Motor neuron (in vitro differentiated cells): ENCODE measurements at regions not wholly inside any gene's neighbourhood (a gene's known extent, or its start where the extent isn't known, plus 50 kb on each side); places are given as distances from the start of the nearest gene placed in this dataset.

Experiments
- ATAC-seq, 8 experiments: fragments of 200-7000 bp; cut with Tn5 transposase; replicated peaks in 6 of 8; 2 replicates each; pipeline ENCODE4 v1.8.0; 2021; ENCODE audit warnings: mild to moderate bottlenecking in 8 of 8, moderate library complexity in 8 of 8
- H3K27ac ChIP-seq, 2 donors: fragments of 250-450 bp; sonication (Bioruptor Pico); 2 replicates each; pipeline ENCODE4 v1.9.0; 2021; ENCODE audit warnings: antibody characterized with exemption in 2 of 2, mild to moderate bottlenecking in 2 of 2, moderate library complexity in 1 of 2
- H3K4me1 ChIP-seq, 2 donors: fragments of 250-450 bp; sonication (Bioruptor Pico); replicated peaks in 1 of 2; 2 replicates each; pipeline ENCODE4 v1.6.1; 2021; ENCODE audit warnings: antibody characterized with exemption in 2 of 2, mild to moderate bottlenecking in 2 of 2, moderate library complexity in 1 of 2
- H3K4me3 ChIP-seq, 5 donors: fragments of 250-450 bp; sonication (Bioruptor Pico); 2 replicates each; pipeline ENCODE4 v1.9.0; 2021; ENCODE audit warnings: antibody characterized with exemption in 5 of 5, mild to moderate bottlenecking in 5 of 5, moderate library complexity in 4 of 5
- WGBS, 10 experiments: fragments of 450-650 bp; shearing (Covaris generic); methylation state at CpG; one replicate each; pipeline ENCODE4 v1.0.0; 2022; 5-methylcytosine and 5-hydroxymethylcytosine counted together
- in situ Hi-C, 9 experiments: fragments of 400-800 bp; cut with MboI; loops; one replicate each; pipeline ENCODE4 v1.15.0; 2021; ENCODE audit warnings: low sequenced_read_pairs in 9 of 9, low pct_unique_long_range_greater_than_20kb in 2 of 9; ENCODE audit not compliant: unreplicated experiment in 9 of 9

DNA sequence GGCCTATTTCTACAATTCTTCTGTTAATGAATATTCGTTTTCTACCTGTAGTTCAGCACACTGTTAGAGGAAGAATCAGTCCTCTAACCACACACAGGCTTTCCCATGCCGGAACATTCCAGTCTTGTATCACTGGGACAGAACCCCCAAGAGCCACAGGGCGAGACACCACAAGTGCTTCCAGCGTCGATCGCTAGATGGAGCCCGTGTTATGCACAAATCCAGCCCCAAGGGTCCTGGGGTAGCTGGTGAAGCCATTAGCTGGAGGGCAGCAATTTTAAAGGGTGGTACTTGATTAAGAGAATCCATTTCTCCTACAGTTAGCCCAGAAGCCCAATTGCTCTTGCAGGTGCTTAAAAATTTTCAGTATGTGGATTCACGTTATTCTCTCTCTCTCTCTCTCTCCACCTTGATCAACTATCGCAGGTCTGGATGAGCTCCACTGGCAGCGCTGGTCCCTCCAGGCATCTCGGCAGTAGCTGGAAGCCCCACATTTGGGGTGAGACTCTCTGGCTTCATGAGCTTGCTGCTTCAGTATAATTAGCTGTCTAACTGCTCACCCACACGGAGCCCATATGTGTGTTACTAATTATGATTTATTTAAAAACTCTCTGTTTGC lies 148.2 kb upstream of the SNX19 start:
- in situ Hi-C loops: loop anchor here in 8 of 9 experiments (10.0 to 25.0 kb wide), 5 partner anchors 423 to 610 kb away; no protein-coding TSS in a partner anchor
- WGBS, 10 experiments: 0 to 57% (median 17%) methylated on average over 1 to 11 of the region's 12 CpGs; no CpG with 5 or more reads in 2 of the 10 experiments
- Histone ChIP-seq H3K4me3 (no peak overlapping the region), H3K27ac (no peak overlapping the region), H3K4me1 (no peaks in the 10 kb centered on the region)
- peak; percentile 80 to 98 (median 92) for ATAC-seq

DNA sequence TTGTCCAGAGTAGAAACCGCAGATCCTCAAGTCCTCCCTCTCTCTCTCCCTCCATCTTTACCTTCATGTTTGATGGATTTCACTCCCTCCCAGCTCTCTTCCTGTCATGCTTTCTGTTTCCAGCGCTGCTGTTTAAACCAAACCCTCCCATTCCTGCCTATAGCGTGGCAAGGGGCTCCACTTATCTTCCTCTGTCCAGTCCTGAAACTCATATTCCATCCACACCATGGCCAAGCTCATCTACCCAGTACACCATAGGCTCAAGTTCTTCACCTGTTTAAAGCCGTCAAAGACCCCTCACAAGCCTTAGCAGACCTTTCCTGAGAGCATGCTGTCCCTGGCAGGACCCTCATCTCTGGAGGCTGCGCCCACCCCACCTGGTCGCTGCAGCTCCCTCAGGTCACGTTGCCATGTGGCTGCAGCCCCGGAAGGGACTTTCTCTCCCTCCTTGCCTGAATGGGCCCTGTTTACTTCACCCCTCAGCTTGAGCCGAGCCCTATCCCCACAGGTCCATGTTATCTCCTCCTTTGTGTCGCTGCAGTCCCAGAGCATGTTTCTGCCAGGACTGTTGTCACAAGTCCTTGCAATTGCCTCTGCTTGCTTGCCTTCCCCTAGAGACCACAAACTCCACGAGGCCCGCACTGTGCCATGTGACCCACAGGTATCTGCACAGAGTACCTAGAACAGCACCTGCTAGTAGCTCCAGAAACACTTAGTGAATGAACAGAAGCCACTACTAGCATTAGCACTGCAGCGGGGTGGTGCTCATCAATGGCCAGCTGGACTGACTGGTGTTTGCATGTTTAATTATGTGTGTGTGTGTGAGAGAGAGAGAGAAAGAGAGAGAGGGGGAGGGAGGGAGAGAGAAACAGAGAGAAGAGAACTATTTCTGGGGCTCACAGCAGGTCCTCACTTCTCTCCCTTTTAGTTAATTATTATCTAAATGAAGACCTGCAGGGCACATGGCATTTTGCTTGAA lies 149.4 kb upstream of the SNX19 start:
- Histone ChIP-seq H3K27ac (no peak overlapping the region), H3K4me3 (no peak overlapping the region), H3K4me1 (no peaks in the 10 kb centered on the region)
- peak in 2 of 8 experiments; percentile 66 to 70 for ATAC-seq
- in situ Hi-C loops: loop anchor here in 8 of 9 experiments (10.0 to 25.0 kb wide), 5 partner anchors 422 to 609 kb away; no protein-coding TSS in a partner anchor
- WGBS, 10 experiments: 0 to 93% (median 69%) methylated on average over 1 to 9 of the region's 13 CpGs; no CpG with 5 or more reads in 1 of the 10 experiments

DNA sequence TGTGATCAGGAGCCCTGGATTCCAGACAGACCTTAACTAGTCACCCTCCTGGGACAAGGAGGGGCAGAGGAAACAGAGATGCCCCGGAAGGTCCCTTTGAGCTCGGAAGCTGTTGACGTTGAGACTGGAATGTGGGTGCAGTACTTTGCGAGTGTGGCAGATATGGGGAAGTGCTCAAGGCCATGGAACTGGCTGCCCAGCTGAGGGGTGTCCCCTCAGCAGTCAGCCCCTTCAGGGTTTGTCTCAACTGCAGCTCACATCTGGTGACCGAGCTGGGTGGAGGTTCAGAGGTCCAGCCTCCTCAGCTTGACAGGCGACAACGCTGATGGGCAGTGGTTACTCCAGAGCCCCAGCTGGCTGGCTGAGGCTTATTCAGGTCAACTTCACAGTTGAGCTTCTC lies 150.3 kb upstream of the SNX19 start:
- in situ Hi-C loops: loop anchor here in 8 of 9 experiments (10.0 to 25.0 kb wide), 5 partner anchors 421 to 608 kb away; no protein-coding TSS in a partner anchor
- no peak overlapping the region for H3K27ac ChIP-seq

DNA sequence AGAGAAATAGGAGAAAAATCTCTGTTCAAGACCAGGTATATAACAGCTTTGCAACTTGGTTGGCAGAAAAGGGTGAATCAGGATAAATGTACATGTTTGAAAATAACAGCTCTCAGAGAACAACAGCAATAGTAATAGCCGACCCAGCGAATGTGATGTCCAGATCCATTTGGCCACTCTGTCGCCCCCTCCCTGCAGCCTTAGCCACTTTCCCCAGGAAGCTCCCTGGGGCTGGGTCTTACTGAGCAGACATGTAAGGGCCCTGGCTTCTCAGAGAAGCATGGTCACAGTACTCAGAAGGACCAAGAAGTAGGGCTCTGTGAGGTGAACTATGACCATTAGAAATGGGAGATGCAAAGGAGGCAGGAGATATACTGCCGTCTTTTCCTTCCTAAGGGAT lies 154.1 kb upstream of the SNX19 start:
- in situ Hi-C loops: loop anchor here in 5 of 9 experiments (25.0 kb wide), 3 partner anchors 417 to 592 kb away; no protein-coding TSS in a partner anchor
- no peak for ATAC-seq
- WGBS, 10 experiments: 53 to 100% (median 87%) methylated on average over 1 to 4 of the region's 4 CpGs; no CpG with 5 or more reads in 1 of the 10 experiments

More for the DNA sequence above, 150.3 kb upstream of the SNX19 start:
- 77 to 100% methylated on average over 2 to 4 of the region's 7 CpGs; no CpG with 5 or more reads in 8 of the 10 experiments for WGBS, 10 experiments
- H3K4me1 ChIP-seq: no peaks in the 10 kb centered on the region
- no peak for ATAC-seq
- no peak overlapping the region for H3K4me3 ChIP-seq

DNA sequence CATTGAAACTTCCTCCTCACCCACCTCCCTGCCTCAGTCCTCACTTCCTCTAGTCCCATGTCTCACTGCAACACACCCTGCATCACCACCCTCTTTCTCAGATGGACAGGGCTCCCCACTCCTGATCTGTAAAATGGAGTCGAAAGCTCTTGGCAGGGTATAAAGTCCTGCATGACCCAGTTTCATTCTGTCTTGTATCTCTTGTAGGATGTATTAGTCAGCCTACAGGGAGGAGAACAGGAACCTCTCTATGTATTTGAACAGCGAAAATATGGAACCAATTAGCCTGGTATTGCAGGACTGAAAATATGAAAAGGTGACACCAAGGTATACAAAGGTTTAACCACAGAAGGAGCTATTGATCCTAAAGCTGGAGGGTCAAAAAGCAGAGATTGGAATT lies 156.9 kb upstream of the SNX19 start:
- in situ Hi-C loops: loop anchor here in 5 of 9 experiments (25.0 kb wide), 3 partner anchors 414 to 589 kb away; no protein-coding TSS in a partner anchor
- ATAC-seq: no peak
- H3K4me1 ChIP-seq: no peaks in the 10 kb centered on the region
- 0 to 92% (median 44%) methylated on average over 1 to 2 of the region's 2 CpGs; no CpG with 5 or more reads in 2 of the 10 experiments for WGBS, 10 experiments
- no peak overlapping the region for H3K27ac ChIP-seq
- H3K4me3 ChIP-seq: no peak overlapping the region

More for the DNA sequence above, 154.1 kb upstream of the SNX19 start:
- Histone ChIP-seq H3K27ac (no peak overlapping the region), H3K4me1 (no peaks in the 10 kb centered on the region), H3K4me3 (no peak overlapping the region)

DNA sequence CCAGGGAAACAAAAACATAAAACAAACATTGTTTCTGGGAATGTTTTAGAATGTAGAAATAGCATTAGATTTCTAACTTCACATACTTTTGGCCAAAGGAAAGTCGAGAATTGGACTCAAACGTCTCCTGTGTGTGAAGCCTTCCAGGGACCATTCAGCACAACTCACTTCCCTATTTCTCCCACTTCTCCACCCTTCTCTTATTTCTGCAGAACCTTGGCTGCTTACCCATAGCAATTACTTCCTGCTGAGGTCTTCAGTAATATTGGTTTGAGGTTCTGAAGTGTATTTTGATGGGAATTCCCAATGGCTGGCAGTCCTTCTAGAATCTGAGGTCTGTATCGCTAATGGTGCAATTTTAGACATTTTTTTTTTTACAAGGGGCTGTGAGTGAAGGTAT lies 158.3 kb upstream of the SNX19 start:
- ATAC-seq: no peak
- H3K4me1 ChIP-seq: no peaks in the 10 kb centered on the region
- H3K27ac ChIP-seq: no peak overlapping the region
- 21 to 100% (median 69%) methylated on average over 1 to 3 of the region's 3 CpGs; no CpG with 5 or more reads in 3 of the 10 experiments for WGBS, 10 experiments
- H3K4me3 ChIP-seq: no peak overlapping the region
- in situ Hi-C loops: loop anchor here in 5 of 9 experiments (25.0 kb wide), 3 partner anchors 413 to 588 kb away; no protein-coding TSS in a partner anchor

DNA sequence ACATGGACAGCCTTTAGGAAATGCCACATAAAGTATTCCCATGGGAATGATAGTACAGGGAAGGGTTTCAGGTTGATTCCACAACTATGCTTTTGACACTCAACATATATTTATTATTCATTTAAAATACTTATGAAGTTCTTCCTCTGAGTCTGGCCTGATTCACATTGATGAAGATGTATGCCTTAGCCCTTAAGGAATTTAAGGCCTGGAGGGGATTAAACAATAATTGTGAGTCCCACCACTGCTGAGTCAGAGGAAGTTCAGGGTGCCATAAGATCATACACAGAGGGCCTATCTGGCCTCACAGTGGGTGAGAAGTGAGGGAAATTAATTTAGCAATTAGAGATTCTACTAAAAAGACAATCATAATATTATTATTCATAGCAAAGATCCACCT lies 161.1 kb upstream of the SNX19 start:
- no peaks in the 10 kb centered on the region for H3K4me1 ChIP-seq
- ATAC-seq: no peak
- no peak overlapping the region for H3K4me3 ChIP-seq
- H3K27ac ChIP-seq: no peak overlapping the region
- in situ Hi-C loops: no loop called here

DNA sequence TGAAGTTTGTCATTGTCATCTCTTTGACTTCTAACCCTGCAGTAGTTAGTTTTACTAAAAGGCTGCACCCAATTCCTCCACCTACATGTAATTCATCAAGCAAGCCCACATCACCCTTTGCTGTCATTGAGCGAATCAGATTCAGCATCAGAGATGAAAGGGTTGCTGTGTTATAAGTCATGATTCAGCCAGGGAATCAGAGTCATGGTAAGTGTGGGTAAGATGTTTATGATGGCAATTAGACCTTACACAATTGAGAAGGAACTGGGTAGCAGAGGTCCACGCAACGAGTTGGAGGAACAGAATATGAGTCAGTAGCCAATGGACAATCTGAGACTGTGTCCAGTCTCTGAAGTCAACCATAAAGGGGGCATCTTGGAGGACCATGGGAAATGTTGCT lies 162.8 kb upstream of the SNX19 start:
- WGBS, 10 experiments: 0 to 100% (median 94%) methylated on average over 1 to 3 of the region's 3 CpGs; no CpG with 5 or more reads in 4 of the 10 experiments
- no peak for ATAC-seq
- Histone ChIP-seq H3K27ac (no peak overlapping the region), H3K4me3 (no peak overlapping the region), H3K4me1 (no peaks in the 10 kb centered on the region)
- in situ Hi-C loops: no loop called here

DNA sequence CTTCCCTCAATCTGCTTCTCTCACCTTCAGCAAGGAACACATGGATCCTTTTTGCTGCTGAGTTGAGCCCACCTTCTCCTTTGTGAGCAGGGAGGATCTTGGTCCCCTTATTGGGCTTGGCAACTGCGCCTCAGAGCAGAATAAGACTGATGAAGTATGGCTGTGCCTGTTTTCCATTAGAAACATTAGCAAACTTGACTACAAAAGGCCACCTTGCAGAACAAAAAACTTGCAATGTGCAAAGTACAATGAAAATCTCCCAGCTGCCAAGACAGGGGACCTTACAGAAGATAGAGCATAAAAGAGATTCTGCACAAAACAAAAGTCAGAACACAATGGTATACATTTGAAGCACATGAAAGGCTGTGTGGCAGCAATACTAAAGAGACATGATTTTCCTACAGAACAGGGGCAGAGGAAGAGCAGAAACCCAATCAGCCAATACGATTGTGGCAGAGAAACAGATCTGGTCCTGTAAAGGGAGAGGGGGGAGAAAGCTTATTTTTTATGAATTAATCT lies 173.5 kb upstream of the SNX19 start:
- Histone ChIP-seq H3K27ac (peak overlapping the region; percentile 52 to 55), H3K4me3 (no peak overlapping the region), H3K4me1 (peaks cover 13 to 15% of the 10 kb centered on the region in 2 donors)
- peak in 5 of 8 experiments; percentile 73 to 83 (median 81) for ATAC-seq
- WGBS, 10 experiments: 0 to 60% (median 12%) methylated on average over 1 to 2 of the region's 2 CpGs; no CpG with 5 or more reads in 2 of the 10 experiments
- in situ Hi-C loops: no loop called here

DNA sequence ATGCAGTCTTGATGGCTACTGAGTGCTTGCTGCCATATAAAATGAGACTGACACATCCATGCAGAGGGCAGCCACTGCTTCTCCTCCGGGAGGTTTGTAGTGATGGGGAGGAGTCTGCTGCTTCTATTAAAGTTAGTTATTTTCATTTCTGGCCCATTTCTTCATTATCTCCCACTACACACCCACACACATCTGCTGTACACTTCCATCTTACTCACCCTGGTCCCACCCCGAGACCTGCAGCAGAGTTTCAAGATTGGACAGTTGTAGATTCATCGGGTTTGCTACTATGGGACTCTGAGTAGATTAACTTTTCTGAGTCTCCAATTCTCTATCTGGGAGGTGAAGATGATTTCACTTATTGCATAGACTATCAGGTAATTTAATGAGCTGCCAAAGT lies 176.2 kb upstream of the SNX19 start:
- no peak overlapping the region for H3K4me3 ChIP-seq
- in situ Hi-C loops: no loop called here
- H3K27ac ChIP-seq: no peak overlapping the region
- 33 to 100% (median 62%) methylated on average over 1 to 3 of the region's 3 CpGs; no CpG with 5 or more reads in 4 of the 10 experiments for WGBS, 10 experiments
- no peak for ATAC-seq
- H3K4me1 ChIP-seq: peaks cover 15 to 18% of the 10 kb centered on the region in 2 donors

DNA sequence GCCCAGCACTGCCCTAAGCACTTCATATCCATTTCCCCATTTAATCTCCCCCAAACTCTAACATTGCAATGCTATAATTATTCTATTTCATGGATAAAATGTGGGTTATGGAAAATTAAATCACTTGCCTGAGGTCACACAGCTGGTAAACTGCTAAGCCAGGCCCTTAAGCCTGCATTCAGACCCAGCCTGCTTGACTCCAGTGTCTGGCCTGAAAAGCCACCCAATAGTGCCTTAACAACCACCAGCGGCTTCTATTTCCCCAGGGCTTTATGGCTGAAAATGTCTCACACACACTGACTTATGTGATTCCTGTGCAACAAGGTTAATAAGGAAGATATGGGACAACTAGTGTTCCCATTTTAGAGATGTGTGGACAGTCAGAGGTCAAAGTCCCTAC lies 178.5 kb upstream of the SNX19 start:
- 100% methylated on average over 1 of the region's 1 CpG; no CpG with 5 or more reads in 7 of the 10 experiments for WGBS, 10 experiments
- ATAC-seq: peak in 1 of 8 experiments; percentile 62
- Histone ChIP-seq H3K27ac (no peak overlapping the region), H3K4me3 (no peak overlapping the region), H3K4me1 (peaks cover 8% of the 10 kb centered on the region in 2 donors)
- in situ Hi-C loops: no loop called here

DNA sequence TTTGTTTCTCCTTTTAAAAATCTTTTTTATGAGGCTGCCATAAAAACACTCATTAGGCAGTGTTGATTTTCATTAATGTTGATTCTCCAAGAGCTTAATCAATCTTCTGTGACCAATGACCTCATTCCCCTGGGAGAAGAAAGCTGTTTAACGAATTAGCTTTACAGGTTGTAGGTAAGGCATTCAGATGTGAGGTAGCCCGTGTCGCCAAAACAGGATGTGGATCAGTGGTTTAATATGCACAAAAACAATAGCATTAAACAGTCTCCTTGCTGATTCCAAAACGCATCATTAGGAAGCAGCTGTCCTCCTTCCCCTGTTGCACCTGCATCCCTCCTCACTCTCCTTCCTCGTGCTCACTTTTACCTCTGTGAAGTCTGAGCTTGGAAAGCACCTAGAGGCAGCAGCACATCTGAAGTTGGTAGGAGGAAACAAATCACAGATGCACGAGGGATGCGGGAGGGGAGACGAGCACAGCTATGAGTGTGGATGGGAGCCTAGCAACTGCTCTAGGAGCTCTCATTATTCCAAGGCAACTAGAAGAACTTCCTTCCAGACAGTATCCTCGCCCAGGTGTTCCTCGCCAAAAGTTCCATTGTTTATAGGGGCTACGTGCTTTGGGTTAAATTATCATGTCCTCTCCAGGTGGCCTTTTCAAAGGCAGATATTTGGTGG lies 179.4 kb upstream of the SNX19 start:
- in situ Hi-C loops: no loop called here
- Histone ChIP-seq H3K4me3 (no peak overlapping the region), H3K27ac (no peak overlapping the region), H3K4me1 (peaks cover 5% of the 10 kb centered on the region in 2 donors)
- WGBS, 10 experiments: 20 to 100% (median 76%) methylated on average over 1 to 9 of the region's 11 CpGs; no CpG with 5 or more reads in 2 of the 10 experiments
- ATAC-seq: no peak
